Loucy (cell line): ENCODE measurements at regions not wholly inside any gene's neighbourhood (a gene's known extent, or its start where the extent isn't known, plus 50 kb on each side); places are given as distances from the start of the nearest gene placed in this dataset.
A peak's percentile ranks its signal among the peaks of the same experiment; 100 is the strongest.

Experiments used
- H2AFZ ChIP-seq: fragments of 200-600 bp; sonication (generic); 2 replicates; pipeline ENCODE4 v1.6.0; 2016; ENCODE audit warnings: antibody characterized with exemption, mild to moderate bottlenecking, low read length, moderate library complexity
- H3F3A ChIP-seq: fragments of 200-600 bp; 2 replicates; pipeline ENCODE4 v1.6.0; 2016; ENCODE audit warnings: antibody characterized with exemption, low read depth, mild to moderate bottlenecking
- H3K27me3 ChIP-seq: fragments of 200-600 bp; sonication (generic); 2 replicates; pipeline ENCODE4 v1.6.1; 2014; ENCODE audit warnings: low read length, mild to moderate bottlenecking; ENCODE audit not compliant: insufficient read depth, poor library complexity, severe bottlenecking
- H3K36me3 ChIP-seq: fragments of 200-600 bp; sonication (generic); 2 replicates; pipeline ENCODE4 v1.6.1; 2016; ENCODE audit warnings: low read length; ENCODE audit not compliant: insufficient read depth
- H3K4me1 ChIP-seq: fragments of 200-600 bp; sonication (generic); 2 replicates; pipeline ENCODE4 v1.5.1; 2014; ENCODE audit warnings: low read length, mild to moderate bottlenecking; ENCODE audit not compliant: insufficient read depth, poor library complexity, severe bottlenecking
- H3K4me2 ChIP-seq: fragments of 200-600 bp; sonication (generic); 2 replicates; pipeline ENCODE4 v1.6.0; 2014; ENCODE audit warnings: antibody characterized with exemption, low read length, low read depth, mild to moderate bottlenecking; ENCODE audit not compliant: poor library complexity, severe bottlenecking
- H3K4me3 ChIP-seq: fragments of 200-600 bp; sonication (generic); 2 replicates; pipeline ENCODE4 v1.5.1; 2014; ENCODE audit warnings: low read length, mild to moderate bottlenecking, mixed read lengths; ENCODE audit not compliant: poor library complexity, severe bottlenecking
- H3K79me2 ChIP-seq: fragments of 200-600 bp; sonication (generic); 2 replicates; pipeline ENCODE4 v1.6.1; 2014; ENCODE audit warnings: low read length; ENCODE audit not compliant: insufficient read depth
- H3K9ac ChIP-seq: fragments of 200-600 bp; sonication (generic); 2 replicates; pipeline ENCODE4 v1.6.0; 2014; ENCODE audit warnings: mild to moderate bottlenecking, low read depth, low read length, moderate library complexity; ENCODE audit not compliant: poor library complexity, severe bottlenecking
- H3K9me2 ChIP-seq: fragments of 200-600 bp; sonication (generic); replicated peaks from 2 replicates; pipeline ENCODE4 v1.6.1; 2016; ENCODE audit warnings: low read depth, low read length, mixed read lengths
- H3K9me3 ChIP-seq: fragments of 200-600 bp; sonication (generic); 2 replicates; pipeline ENCODE4 v1.6.1; 2014; ENCODE audit warnings: mild to moderate bottlenecking, antibody characterized with exemption, low read length, low read depth; ENCODE audit not compliant: insufficient read depth
- H4K20me1 ChIP-seq: fragments of 200-600 bp; sonication (generic); 2 replicates; pipeline ENCODE4 v1.6.0; 2014; ENCODE audit warnings: antibody characterized with exemption, low read length, mild to moderate bottlenecking; ENCODE audit not compliant: insufficient read depth, poor library complexity, severe bottlenecking
- EZH2phosphoT487 ChIP-seq: fragments of 200-600 bp; IDR thresholded peaks from 2 replicates; pipeline ENCODE4 v1.6.1; 2018; ENCODE audit warnings: antibody characterized with exemption, mild to moderate bottlenecking, moderate library complexity, borderline replicate concordance
- TF ChIP-seq, protein P1 (sequence below): fragments of 200-600 bp; sonication (generic); conservative IDR thresholded peaks from 2 replicates; pipeline ENCODE4 v1.5.1; 2014; ENCODE audit warnings: mild to moderate bottlenecking, antibody characterized with exemption, low read length

DNA sequence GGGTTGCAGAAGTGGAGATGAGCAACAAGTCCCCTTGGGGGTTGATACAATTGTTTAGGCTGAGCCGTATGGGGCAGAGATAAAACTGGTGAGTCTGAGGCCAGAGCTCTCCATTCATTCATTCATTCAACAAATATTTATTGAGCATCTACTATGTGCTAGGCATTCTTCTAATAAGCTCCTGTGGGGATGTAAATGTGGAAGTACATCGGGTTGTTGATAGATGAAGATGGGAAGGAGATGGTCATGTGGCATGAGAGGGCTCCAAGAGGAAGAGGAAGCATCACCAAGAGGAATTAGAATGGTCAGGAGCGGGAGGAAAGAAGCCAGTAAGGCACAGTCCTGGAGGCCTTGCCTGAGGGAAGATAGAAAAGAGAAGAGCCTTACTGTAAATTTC is 98.7 kb upstream of the MLN start:
- H2AFZ ChIP-seq, result no peak overlapping the region
- peak overlapping the region; percentile 92 for H3K4me2 ChIP-seq
- H3K27me3 ChIP-seq, result no peaks in the 10 kb centered on the region
- TF ChIP-seq, protein P1, sequence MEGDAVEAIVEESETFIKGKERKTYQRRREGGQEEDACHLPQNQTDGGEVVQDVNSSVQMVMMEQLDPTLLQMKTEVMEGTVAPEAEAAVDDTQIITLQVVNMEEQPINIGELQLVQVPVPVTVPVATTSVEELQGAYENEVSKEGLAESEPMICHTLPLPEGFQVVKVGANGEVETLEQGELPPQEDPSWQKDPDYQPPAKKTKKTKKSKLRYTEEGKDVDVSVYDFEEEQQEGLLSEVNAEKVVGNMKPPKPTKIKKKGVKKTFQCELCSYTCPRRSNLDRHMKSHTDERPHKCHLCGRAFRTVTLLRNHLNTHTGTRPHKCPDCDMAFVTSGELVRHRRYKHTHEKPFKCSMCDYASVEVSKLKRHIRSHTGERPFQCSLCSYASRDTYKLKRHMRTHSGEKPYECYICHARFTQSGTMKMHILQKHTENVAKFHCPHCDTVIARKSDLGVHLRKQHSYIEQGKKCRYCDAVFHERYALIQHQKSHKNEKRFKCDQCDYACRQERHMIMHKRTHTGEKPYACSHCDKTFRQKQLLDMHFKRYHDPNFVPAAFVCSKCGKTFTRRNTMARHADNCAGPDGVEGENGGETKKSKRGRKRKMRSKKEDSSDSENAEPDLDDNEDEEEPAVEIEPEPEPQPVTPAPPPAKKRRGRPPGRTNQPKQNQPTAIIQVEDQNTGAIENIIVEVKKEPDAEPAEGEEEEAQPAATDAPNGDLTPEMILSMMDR, result no peak
- TF ChIP-seq EZH2phosphoT487, result no peak
- peaks cover 25% of the 10 kb centered on the region for H3K79me2 ChIP-seq
- peaks cover 80% of the 10 kb centered on the region for H3K4me1 ChIP-seq
- no peaks in the 10 kb centered on the region for H3K36me3 ChIP-seq
- H3K9me2 ChIP-seq, result no peaks in the 10 kb centered on the region
- H4K20me1 ChIP-seq, result no peaks in the 10 kb centered on the region
- H3K4me3 ChIP-seq, result peak overlapping the region; percentile 80
- H3F3A ChIP-seq, result peaks cover 26% of the 10 kb centered on the region
- H3K9ac ChIP-seq, result peak overlapping the region; percentile 99
- H3K9me3 ChIP-seq, result no peaks in the 10 kb centered on the region

DNA sequence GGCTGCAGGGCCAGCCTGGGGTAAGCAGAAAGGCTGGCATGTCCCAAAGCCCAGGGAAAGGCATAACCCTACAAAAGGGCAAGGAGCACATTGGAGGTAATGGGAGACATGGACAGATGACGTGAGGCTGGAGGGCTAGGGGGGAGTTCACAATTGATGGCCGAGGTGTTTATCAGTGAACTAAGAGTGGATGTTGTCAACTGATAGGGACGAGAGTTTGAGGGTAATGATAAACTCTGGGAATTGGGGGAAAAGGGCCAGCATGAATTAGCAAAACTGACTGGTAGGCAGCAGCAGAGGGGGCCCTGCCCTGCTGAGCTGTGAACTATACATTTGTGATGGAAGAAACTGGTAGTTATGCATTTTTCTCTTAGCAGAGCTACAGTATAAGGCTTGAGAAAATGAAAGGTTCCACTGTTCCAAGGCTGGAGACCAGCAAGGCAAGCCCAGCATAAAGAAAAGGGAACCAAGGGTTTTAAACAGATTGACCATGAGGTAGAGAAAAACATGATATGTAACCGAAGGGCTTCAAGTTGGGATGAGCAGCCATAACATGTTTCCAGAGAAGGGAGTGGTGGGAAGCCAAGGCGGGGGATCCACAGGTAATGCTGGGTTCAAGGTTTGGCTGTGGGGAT is 98.1 kb upstream of the MLN start:
- Histone ChIP-seq H2AFZ (no peak overlapping the region), H3F3A (peaks cover 21% of the 10 kb centered on the region), H3K4me2 (peak overlapping the region; percentile 92), H3K9ac (peak overlapping the region; percentile 99), H3K9me3 (no peaks in the 10 kb centered on the region), H3K27me3 (no peaks in the 10 kb centered on the region), H4K20me1 (no peaks in the 10 kb centered on the region), H3K4me1 (peaks cover 80% of the 10 kb centered on the region), H3K36me3 (no peaks in the 10 kb centered on the region), H3K79me2 (peaks cover 25% of the 10 kb centered on the region), H3K4me3 (peak overlapping the region; percentile 80), H3K9me2 (no peaks in the 10 kb centered on the region)
- TF ChIP-seq, protein P1, result no peak
- TF ChIP-seq EZH2phosphoT487, result no peak

DNA sequence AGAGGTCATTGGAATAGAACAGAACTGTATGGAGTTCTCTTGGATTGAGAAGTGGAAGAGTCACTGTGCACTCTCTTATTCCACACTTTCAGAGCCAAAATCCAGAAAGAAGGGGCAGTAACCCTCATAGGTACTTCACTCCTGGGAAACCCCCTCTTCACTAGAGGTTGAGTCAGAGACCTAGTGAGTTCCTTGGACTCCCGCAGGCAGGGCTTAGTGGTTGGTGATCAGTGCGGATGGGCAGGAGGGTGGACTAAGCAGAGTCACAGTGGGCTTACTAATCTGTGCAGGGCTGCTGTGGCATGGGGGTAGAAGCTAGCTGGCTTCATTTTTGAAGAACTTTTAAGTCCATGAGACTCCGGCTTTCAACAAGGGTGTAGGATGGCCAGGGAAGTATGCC is 95.0 kb upstream of the MLN start:
- peaks cover 86% of the 10 kb centered on the region for H3K4me1 ChIP-seq
- H3K27me3 ChIP-seq, result no peaks in the 10 kb centered on the region
- peaks cover 20% of the 10 kb centered on the region for H3K79me2 ChIP-seq

More for the DNA sequence above, 95.0 kb upstream of the MLN start:
- Histone ChIP-seq H3F3A (no peaks in the 10 kb centered on the region), H4K20me1 (no peaks in the 10 kb centered on the region), H3K4me3 (no peak overlapping the region), H3K36me3 (no peaks in the 10 kb centered on the region), H3K9me3 (no peaks in the 10 kb centered on the region), H3K9me2 (no peaks in the 10 kb centered on the region), H3K9ac (no peak overlapping the region), H2AFZ (no peak overlapping the region), H3K4me2 (no peak overlapping the region)
- TF ChIP-seq, protein P1, result no peak
- no peak for TF ChIP-seq EZH2phosphoT487
